HG02759 (cell line): ENCODE measurements at regions not wholly inside any gene's neighbourhood (a gene's known extent, or its start where the extent isn't known, plus 50 kb on each side); places are given as distances from the start of the nearest gene placed in this dataset.

Source experiments
- ATAC-seq: cut with Tn5 transposase; IDR thresholded peaks from one replicate; pipeline ENCODE4 v1.9.1; 2021; ENCODE audit warnings: mild to moderate bottlenecking, moderate library complexity; ENCODE audit not compliant: unreplicated experiment

- ATAC-seq: no peak
Observed at GRCh38 chr4:123832173-123833026, 435.8 kb downstream of the SPRY1 start.

GRCh38 chr4:123833171-123833643 is 436.6 kb downstream of the SPRY1 start:
- no peak for ATAC-seq

GRCh38 chr4:123835831-123836590 is 439.4 kb downstream of the SPRY1 start:
- no peak for ATAC-seq

GRCh38 chr4:123836851-123837595 is 440.4 kb downstream of the SPRY1 start:
- no peak for ATAC-seq

- no peak for ATAC-seq
Observed at GRCh38 chr4:123838474-123838873, 441.9 kb downstream of the SPRY1 start.

GRCh38 chr4:123840197-123840596 is 443.6 kb downstream of the SPRY1 start:
- no peak for ATAC-seq

GRCh38 chr4:123841447-123842121 is 445.0 kb downstream of the SPRY1 start:
- no peak for ATAC-seq

- no peak for ATAC-seq
Observed at GRCh38 chr4:123843137-123843536, 446.5 kb downstream of the SPRY1 start.

GRCh38 chr4:123844374-123844773 is 447.8 kb downstream of the SPRY1 start:
- no peak for ATAC-seq

GRCh38 chr4:123846092-123846491 is 449.5 kb downstream of the SPRY1 start:
- ATAC-seq: no peak

GRCh38 chr4:123846561-123846960 is 450.0 kb downstream of the SPRY1 start:
- no peak for ATAC-seq

GRCh38 chr4:123848606-123849005 is 452.0 kb downstream of the SPRY1 start:
- no peak for ATAC-seq

- no peak for ATAC-seq
Observed at GRCh38 chr4:123849495-123849894, 452.9 kb downstream of the SPRY1 start.

GRCh38 chr4:123851521-123851920 is 454.9 kb downstream of the SPRY1 start:
- no peak for ATAC-seq

- no peak for ATAC-seq
Observed at GRCh38 chr4:123853651-123854050, 457.1 kb downstream of the SPRY1 start.

GRCh38 chr4:123856689-123857545 is 460.3 kb downstream of the SPRY1 start:
- no peak for ATAC-seq

GRCh38 chr4:123858465-123858864 is 461.9 kb downstream of the SPRY1 start:
- ATAC-seq: no peak

GRCh38 chr4:123862812-123863211 is 466.2 kb downstream of the SPRY1 start:
- ATAC-seq: no peak

GRCh38 chr4:123866796-123867195 is 470.2 kb downstream of the SPRY1 start:
- no peak for ATAC-seq
